ENCODE measurements at regions not wholly inside any gene's neighbourhood (a gene's known extent, or its start where the extent isn't known, plus 50 kb on each side); places are given as distances from the start of the nearest gene placed in this dataset.

- TF ChIP-seq CTCF (IDR thresholded peaks at IDR 0.05), result no peak
- DNase-seq (ENCODE audit: low spot score), result no peak
- H3K4me3 ChIP-seq, result no peak overlapping the region
- no peak overlapping the region for H3K27ac ChIP-seq
Observed at GRCh38 chr1:83552820-83553219, 446.1 kb downstream of the TTLL7 start.

GRCh38 chr1:83548311-83548710 lies 450.6 kb downstream of the TTLL7 start:
- no peak overlapping the region for H3K27ac ChIP-seq
- TF ChIP-seq CTCF (IDR thresholded peaks at IDR 0.05), result no peak
- no peak overlapping the region for H3K4me3 ChIP-seq
- no peak for DNase-seq (ENCODE audit: low spot score)

GRCh38 chr1:83547901-83548300 lies 451.0 kb downstream of the TTLL7 start:
- no peak overlapping the region for H3K4me3 ChIP-seq
- no peak overlapping the region for H3K27ac ChIP-seq
- DNase-seq (ENCODE audit: low spot score), result no peak
- TF ChIP-seq CTCF (IDR thresholded peaks at IDR 0.05), result no peak

DNA sequence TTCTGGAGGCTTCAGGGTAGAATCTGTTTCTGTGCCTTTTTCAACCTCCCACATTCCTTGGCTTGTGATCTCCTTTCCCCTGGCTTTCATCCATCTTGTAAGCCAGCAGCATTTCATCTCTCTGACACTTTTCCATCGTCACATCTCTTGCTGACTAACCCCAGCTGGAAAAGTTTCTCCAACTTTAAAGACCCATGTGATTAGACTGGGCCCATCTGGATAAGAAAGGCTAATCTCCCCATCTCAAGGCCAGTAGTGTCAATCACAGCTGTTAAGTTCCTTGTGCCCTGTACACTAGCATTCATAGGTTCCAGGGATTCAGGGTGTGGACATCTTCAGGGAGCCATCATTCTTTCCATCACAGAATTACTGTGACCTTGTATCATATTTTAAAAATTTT lies 452.1 kb downstream of the TTLL7 start:
- no peak for TF ChIP-seq CTCF (IDR thresholded peaks at IDR 0.05)
- Histone ChIP-seq H3K27ac (no peak overlapping the region), H3K4me3 (no peak overlapping the region)
- no peak for DNase-seq (ENCODE audit: low spot score)

GRCh38 chr1:83545066-83545862 lies 453.7 kb downstream of the TTLL7 start:
- Histone ChIP-seq H3K27ac (no peak overlapping the region), H3K4me3 (no peak overlapping the region)
- TF ChIP-seq CTCF (IDR thresholded peaks at IDR 0.05), result no peak
- DNase-seq (ENCODE audit: low spot score), result no peak

- Histone ChIP-seq H3K4me3 (no peak overlapping the region), H3K27ac (no peak overlapping the region)
- no peak for TF ChIP-seq CTCF (IDR thresholded peaks at IDR 0.05)
- DNase-seq (ENCODE audit: low spot score), result no peak
Observed at GRCh38 chr1:83543222-83543973, 455.5 kb downstream of the TTLL7 start.

Measured in coronary artery (tissue), 2 donors.